Activated effector memory CD4-positive, alpha-beta T cell treated with Interleukin-2 at 50 U/mL for 16 hours (primary cell): ENCODE measurements at regions not wholly inside any gene's neighbourhood (a gene's known extent, or its start where the extent isn't known, plus 50 kb on each side); places are given as distances from the start of the nearest gene placed in this dataset.

Experiments
- DNase-seq: peaks from one replicate; pipeline ENCODE4 v3.0.0-alpha.2; 2020

GRCh38 chr2:172153156-172153555 lies 50.5 kb upstream of the DLX2 start:
- no peak for DNase-seq

DNA sequence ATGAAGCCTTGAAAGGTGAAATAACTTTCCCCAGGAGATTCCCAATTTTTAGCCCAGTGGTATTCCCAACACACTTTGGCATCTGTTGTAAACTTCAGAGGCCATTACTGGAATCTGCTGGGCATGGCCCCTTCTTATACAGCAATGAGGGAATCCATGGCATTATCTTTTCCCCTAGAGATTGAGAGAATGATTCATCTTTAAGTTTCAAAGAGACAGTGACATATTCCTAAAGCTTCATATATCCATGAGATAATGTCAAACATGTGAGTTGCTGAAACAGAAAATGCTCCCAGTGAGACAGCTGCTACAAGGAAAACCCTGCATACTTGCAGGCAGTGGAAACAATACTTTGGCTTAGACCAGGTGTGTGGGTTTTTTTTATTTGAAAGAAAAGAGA lies 51.1 kb upstream of the DLX2 start:
- DNase-seq: no peak

DNA sequence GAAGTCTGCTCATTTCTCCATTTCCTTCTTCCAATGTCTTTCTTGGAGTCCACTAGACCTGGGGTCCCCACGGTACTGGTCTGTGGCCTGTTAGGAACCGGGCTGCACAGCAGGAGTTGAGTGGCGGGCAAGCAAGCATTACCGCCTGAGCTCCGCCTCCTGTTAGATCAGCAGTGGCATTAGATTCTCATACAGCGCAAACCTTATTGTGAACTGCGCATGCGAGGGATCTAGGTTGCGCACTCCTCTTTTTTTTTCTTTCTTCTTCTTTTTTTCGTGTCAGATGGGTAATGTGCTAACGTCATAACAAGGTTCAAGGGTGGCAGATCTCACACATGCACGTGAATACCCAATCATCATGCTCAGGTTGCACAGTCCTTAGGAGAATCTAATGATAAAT lies 53.1 kb upstream of the DLX2 start:
- no peak for DNase-seq

DNA sequence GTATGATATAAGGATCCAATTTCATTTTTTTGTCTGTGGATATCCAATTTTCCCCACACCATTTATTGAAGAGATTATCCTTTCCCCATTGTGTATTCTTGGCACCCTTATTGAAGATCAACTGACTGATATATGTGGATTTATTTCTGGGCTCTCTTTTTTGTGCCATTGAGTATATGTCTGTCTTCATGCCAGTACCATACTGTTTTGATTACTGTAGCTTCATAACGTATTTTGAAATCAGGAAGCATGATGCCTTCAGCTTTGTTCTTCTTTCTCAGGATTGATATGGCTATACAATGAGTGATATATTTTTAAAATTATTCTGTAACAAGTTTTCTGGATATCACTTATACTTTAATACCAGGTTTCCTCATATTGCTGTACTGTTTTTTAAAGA lies 58.1 kb upstream of the DLX2 start:
- no peak for DNase-seq

DNA sequence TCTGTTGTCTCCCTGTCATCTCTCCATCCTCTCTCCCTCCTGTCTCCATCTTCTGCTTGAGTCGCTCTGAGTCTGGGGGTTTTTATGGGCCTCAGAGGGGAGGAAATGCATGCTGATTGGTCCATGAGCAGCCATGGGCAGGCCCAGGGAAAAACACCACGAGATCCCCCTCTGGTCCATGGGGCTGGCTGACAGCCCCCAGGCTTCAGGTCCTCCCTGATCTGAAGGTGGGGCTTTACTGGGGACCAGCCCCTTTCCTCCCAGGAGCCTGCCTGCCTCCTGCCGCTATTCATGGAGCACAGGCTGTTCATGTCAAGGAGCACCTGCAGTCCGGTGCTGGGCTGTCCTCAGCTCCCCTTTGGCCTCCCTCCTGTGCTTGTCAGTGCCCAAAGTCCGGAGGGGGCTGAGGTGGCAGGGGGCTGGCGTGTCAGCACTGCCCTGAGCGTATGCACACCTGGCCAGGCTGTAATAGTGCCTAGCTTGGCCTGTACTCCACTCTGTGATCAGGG lies 59.6 kb upstream of the DLX2 start:
- DNase-seq: no peak

DNA sequence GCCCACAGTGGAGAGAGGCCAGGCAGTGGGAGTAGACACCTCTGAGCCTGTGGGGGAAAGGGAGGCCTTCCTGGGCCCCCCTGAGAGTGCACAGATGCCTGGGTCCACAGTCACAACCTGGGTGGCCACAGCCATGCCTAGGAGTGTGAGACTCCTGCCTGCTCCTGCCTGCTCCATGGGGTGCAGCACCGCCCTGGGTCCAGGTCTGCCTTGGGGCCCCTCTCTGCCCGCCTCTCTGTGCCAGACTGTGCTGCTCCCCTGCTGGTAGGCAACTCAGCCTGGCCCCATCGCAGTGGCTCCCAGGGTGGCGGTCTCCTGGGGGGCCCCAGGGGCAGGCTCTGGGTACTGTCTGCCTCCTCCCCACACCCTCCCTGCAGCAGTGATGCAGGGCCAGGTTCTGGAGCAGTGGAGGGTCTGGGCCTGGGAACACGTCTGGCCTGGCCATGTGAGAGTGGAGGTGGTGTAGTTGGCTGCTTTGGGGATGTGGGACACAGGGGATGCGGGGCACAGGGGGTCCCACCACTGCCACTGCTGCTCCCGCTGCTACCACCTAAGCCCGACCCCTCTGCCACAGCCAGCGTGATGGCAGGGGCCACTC lies 60.1 kb upstream of the DLX2 start:
- no peak for DNase-seq

GRCh38 chr2:172168917-172169346 lies 66.2 kb upstream of the DLX2 start:
- no peak for DNase-seq

- no peak for DNase-seq
Measured at GRCh38 chr2:172169611-172170010, 66.9 kb upstream of the DLX2 start.

DNA sequence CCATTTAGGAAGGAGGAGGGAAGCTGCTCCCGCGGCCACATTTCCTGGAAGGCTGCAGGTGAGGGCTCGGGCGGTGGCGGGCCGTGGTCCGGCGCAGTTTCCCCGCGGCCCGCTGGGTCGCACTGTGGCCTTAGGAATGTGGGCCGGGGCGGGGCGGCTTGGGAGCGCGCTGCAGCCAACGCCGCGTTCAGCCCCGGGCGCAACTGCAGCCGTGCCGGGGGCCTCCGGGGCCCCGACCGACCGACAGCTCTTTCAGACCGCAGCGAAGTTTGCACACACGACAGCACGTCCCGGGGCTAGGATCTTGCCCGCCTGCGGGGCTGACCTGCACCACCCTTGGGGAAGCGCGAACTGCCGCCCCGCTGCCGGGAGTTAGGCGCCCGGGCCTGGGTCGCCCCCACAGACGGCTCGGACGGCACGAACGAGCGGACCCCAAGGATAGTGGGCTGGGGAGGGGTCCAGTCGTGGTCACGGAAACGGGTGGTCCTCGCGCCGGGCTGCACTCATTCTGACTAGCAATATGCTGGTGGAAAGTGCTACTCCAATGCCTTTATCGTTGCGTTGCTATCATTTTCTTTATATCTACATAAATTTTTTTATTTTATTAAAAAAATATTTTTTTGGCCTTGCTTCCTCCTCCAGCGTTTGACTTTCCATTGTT lies 69.9 kb upstream of the DLX2 start:
- DNase-seq: peak; percentile 50

DNA sequence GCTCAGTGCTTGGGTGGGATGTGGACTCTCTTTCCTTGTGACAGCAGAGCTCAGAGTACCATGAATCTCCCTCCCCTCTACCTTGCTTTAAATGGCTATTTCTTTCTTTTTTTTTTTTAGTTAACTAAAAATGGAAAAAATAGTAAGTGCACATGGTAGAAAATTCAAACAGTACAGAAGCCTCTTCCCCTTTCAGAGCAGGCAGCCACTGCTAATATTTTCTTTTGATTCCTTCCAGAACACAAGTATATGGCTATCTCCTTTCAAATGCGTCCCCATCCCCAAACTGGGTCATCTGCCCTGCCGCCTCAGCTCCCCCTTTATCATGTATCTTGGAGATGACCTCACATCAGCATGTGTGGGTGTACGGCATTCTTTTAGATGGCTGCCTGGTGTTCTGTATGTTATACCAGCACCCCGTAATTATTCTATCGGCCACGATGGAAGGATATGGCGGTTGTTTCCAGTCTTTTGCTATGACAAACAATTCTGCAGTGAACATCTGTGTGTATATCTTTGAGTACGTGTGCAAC lies 70.5 kb upstream of the DLX2 start:
- no peak for DNase-seq

DNA sequence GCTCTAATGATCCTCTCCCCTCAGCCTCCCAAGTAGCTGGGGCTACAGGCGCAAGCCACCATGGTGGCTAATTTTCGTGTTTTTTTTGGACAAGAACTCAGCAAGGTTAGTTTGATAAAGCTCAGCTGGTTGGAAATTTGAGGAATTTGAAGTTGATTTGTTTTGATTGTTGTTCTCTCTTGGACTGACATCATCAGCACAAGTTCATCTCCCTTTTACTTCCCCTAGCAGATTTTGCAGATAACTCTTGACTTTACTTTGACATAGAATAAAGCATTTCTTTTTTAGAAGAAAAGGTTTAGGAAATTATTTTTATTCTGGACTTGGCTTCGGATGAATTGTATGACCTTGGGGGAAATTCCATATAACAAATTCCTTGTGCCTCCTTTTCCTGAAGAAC lies 74.9 kb upstream of the DLX2 start:
- no peak for DNase-seq

DNA sequence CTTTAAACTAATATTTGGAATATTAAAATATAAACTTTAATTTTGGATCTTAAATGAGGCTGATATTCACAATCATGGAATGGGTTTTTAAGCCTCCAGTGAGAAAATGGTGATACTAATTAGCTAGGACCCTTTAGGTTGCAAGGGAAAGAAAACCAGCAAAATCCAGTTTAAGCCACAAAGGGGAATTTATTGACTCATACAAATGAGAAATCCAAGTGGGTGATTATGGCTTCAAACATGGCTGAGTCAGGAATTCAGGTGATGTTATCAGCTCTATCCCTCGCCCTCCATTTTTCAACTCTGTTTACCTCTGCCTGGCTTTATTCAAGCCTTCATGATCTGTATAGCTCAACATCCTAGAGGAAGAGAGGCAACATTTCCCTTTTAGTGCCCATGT lies 75.3 kb upstream of the DLX2 start:
- DNase-seq: no peak

DNA sequence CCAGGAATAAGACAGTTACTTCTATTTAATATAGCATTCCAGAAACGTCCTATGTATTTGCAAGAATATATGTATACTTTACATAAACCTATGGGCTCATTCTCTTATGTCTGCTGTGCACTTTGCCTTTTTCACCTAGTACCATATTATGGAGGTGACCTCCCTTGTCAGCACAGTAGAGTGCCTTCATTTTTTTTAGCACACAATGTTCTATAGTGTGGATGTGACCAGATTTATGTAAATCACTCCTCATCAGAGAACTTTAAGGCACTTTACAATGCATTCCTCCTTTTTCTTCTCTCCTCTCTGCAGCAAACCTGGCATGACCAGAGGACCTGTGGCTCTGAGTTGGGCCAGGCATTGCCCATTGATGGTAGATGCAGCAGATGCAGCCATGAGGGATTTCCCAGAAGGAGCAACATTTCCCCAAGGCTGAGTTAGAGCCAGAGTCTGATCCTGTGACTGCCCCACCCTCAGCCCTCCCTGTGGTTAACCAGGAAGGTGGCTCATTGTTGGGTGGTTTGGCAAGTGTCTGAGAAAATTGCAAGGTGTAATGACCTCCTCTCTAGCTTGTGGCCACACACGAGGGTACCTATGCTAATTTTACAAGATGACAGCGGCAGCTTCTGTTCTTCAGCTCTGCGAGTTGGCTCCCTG lies 76.5 kb upstream of the DLX2 start:
- DNase-seq: no peak

GRCh38 chr2:172181840-172182239 lies 79.1 kb upstream of the DLX2 start:
- DNase-seq: no peak

DNA sequence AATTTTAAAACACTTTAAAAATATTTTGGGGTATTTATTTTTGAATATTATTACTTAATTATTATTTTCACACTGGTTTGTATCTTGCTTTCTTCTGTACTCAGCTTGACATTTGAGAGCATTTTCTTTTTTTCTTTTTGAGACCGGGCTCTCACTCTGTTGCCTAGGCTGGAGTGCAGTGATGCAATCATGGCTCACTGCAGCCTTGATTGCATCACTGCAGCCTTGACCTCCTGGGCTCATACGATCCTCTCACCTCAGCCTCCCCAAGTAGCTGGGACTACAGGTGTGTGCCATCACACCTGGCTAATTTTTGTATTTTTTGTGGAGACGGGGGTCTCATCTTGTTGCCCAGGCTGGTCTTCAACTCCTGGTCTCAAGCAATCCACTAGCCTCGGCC lies 79.9 kb upstream of the DLX2 start:
- DNase-seq: no peak

DNA sequence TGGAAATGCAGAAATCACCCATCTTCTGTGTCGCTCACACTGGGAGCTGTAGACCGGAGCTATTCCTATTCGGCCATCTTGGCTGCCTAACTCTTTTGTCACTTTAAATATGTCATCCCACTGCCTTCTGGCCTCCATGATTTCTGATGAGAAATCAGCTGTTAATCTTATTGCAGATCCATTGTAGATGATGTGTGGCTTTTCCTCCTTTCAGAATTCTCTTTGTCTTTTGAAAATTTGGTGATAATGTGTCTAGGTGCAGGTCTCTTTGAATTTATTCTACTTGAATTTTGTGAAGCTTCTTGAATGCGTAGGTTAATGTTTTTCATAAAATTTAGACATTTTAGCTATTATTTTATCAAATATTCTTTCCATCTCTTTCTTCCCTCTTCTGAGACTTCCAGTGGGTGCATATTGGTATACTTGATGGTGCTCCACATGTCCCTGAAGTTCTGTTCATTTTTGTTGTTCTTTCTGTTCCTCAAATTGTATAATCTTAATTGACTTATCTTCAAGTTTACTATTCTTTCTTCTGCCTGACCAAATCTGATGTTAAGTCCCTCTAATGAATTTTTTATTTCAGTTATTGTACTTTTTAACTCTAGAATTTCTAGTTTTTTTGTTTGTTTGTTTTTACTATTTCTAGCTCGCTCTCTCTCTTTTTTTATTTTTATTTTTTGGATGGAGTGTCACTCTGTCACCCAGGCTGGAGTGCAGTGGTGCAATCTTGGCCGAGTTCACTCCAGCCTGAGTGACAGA lies 90.8 kb upstream of the DLX2 start:
- no peak for DNase-seq

DNA sequence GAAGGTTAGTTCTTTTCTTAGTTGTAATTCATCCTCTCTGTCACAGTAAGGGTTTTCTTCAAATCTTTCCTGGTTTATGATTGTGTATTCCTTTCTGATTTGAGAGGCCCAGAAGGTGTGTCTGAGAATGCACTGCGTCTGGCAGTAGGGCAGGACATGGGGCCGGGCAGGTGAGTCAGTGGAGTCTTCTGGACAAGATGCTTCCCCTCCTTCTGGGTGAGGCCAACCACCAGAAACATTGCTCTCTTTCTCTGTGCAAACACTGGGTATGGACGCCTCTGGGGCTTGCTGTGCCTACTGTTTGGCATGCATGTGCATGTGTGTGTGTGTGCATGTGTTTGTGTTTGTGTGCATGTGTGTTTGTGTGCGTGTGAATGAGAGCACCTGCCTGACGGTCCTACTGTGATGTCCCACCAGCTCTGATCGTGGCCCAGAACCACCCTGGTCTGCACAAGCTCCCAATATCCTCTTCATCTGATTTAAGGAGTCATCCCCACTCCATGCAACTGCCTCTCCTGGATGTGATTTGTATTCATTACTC lies 93.2 kb upstream of the DLX2 start:
- DNase-seq: no peak

- DNase-seq: no peak
Measured at GRCh38 chr2:172196768-172197431, 94.2 kb upstream of the DLX2 start.

DNA sequence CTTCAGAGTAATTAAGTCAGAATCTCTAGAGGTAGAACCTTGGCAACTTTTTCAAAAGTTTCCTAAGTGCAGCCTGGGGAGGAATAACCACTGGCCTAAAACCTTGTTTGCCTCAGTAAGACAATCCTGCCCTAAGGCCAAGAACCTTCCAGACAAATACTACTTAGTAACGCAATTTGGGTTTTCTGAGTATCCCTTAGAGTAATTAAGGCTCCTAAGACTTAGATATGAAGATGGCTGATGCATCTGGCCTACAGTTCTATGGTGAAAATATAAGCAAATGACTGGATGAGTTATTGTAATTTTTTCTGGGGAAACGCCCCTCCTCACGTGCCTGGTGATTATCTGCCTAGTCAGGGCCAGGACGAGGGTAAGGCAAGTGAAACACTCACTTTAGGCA lies 95.7 kb upstream of the DLX2 start:
- DNase-seq: no peak

DNA sequence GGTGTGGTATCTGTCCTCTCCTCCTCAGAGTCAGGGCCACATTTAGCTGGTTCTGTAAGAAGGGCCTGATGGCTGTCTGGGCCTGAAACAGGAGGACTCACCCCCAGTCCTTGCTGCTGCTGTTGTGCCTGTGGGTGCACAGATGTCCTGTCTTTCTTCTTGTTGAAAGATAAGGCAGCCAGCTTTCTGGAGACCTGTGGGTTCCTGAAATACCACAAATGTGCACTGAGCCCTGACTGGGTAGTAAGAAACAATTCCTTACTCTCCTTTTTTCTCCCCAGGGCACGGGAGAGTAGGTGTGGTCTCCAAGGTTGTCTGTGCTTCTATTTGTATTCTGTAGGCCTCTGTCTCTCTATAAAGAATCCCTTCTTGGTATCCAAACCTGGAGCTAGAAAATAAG lies 96.2 kb upstream of the DLX2 start:
- no peak for DNase-seq

- DNase-seq: no peak
Measured at GRCh38 chr2:172200495-172201085, 97.9 kb upstream of the DLX2 start.

DNA sequence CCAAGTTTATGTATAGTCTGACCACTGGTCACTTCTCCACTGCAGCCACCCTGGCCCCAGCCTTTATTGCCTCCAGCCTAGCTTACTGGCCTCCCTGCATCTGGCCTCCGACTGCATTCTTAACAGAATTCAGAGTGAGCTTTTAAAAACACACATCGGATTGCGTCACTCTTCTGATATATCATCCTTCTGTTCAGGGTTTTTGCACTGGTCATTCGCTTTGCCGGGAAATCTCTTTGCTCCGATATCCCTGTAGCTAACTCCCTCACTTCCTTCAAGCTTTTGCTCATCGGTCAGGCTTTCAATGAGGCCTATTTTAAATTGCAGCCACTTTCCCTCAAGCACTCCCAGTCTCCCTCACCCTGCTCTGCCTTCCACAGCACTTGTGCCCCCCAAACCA lies 101.6 kb upstream of the DLX2 start:
- no peak for DNase-seq
